ENCODE measurements at regions not wholly inside any gene's neighbourhood (a gene's known extent, or its start where the extent isn't known, plus 50 kb on each side); places are given as distances from the start of the nearest gene placed in this dataset.
"Not testable (repeated sequence)": the region's sequence is repeated elsewhere in the genome, so short reads cannot be mapped to it uniquely, and the experiment has no call there.

- H3K36me3 ChIP-seq (ENCODE audit: control insufficient read depth in 4 of 4, insufficient read depth in 4 of 4, low read length in 3 of 4); H3K9me3 ChIP-seq (ENCODE audit: control extremely low read depth in 1 of 5, control insufficient read depth in 4 of 5, insufficient read depth in 2 of 5, low read depth in 1 of 5, low read length in 4 of 5); DNase-seq; H3K4me1 ChIP-seq (ENCODE audit: control extremely low read depth in 1 of 4, control insufficient read depth in 4 of 4, insufficient read depth in 4 of 4, low read length in 3 of 4); H3K27ac ChIP-seq (ENCODE audit: insufficient read depth in 1 of 2, low read depth in 1 of 2, low read length in 2 of 2, poor library complexity in 1 of 2, severe bottlenecking in 2 of 2); POLR2A ChIA-PET; H3K4me3 ChIP-seq (ENCODE audit: control insufficient read depth in 1 of 7, extremely low read depth in 1 of 7, insufficient read depth in 4 of 7, low read depth in 2 of 7, low read length in 6 of 7); CTCF ChIA-PET; H3K27me3 ChIP-seq (replicated peaks in 2 of 5; ENCODE audit: control insufficient read depth in 4 of 5, insufficient read depth in 5 of 5, low read length in 4 of 5): not testable (repeated sequence)
- no CpG with 5 or more reads among the region's 1 CpG for WGBS (ENCODE audit: insufficient coverage)
These were observed 204.1 kb upstream of the PLGLB2 start for GRCh38 chr2:87543797-87544196.

- CTCF ChIA-PET; H3K36me3 ChIP-seq (ENCODE audit: control insufficient read depth in 4 of 4, insufficient read depth in 4 of 4, low read length in 3 of 4); H3K4me3 ChIP-seq (ENCODE audit: control insufficient read depth in 1 of 7, extremely low read depth in 1 of 7, insufficient read depth in 4 of 7, low read depth in 2 of 7, low read length in 6 of 7); H3K27me3 ChIP-seq (replicated peaks in 2 of 5; ENCODE audit: control insufficient read depth in 4 of 5, insufficient read depth in 5 of 5, low read length in 4 of 5); H3K4me1 ChIP-seq (ENCODE audit: control extremely low read depth in 1 of 4, control insufficient read depth in 4 of 4, insufficient read depth in 4 of 4, low read length in 3 of 4); H3K27ac ChIP-seq (ENCODE audit: insufficient read depth in 1 of 2, low read depth in 1 of 2, low read length in 2 of 2, poor library complexity in 1 of 2, severe bottlenecking in 2 of 2); DNase-seq; POLR2A ChIA-PET; H3K9me3 ChIP-seq (ENCODE audit: control extremely low read depth in 1 of 5, control insufficient read depth in 4 of 5, insufficient read depth in 2 of 5, low read depth in 1 of 5, low read length in 4 of 5): not testable (repeated sequence)
- no CpG with 5 or more reads among the region's 2 CpGs for WGBS (ENCODE audit: insufficient coverage)
These were observed 200.8 kb upstream of the PLGLB2 start for GRCh38 chr2:87547106-87547505.

GRCh38 chr2:87547966-87548365 is 199.9 kb upstream of the PLGLB2 start:
- H3K27me3 ChIP-seq (replicated peaks in 2 of 5; ENCODE audit: control insufficient read depth in 4 of 5, insufficient read depth in 5 of 5, low read length in 4 of 5); H3K4me1 ChIP-seq (ENCODE audit: control extremely low read depth in 1 of 4, control insufficient read depth in 4 of 4, insufficient read depth in 4 of 4, low read length in 3 of 4); DNase-seq; H3K36me3 ChIP-seq (ENCODE audit: control insufficient read depth in 4 of 4, insufficient read depth in 4 of 4, low read length in 3 of 4); CTCF ChIA-PET; H3K9me3 ChIP-seq (ENCODE audit: control extremely low read depth in 1 of 5, control insufficient read depth in 4 of 5, insufficient read depth in 2 of 5, low read depth in 1 of 5, low read length in 4 of 5); H3K4me3 ChIP-seq (ENCODE audit: control insufficient read depth in 1 of 7, extremely low read depth in 1 of 7, insufficient read depth in 4 of 7, low read depth in 2 of 7, low read length in 6 of 7); H3K27ac ChIP-seq (ENCODE audit: insufficient read depth in 1 of 2, low read depth in 1 of 2, low read length in 2 of 2, poor library complexity in 1 of 2, severe bottlenecking in 2 of 2); POLR2A ChIA-PET: not testable (repeated sequence)

GRCh38 chr2:87548681-87549536 is 199.0 kb upstream of the PLGLB2 start:
- H3K9me3 ChIP-seq (ENCODE audit: control extremely low read depth in 1 of 5, control insufficient read depth in 4 of 5, insufficient read depth in 2 of 5, low read depth in 1 of 5, low read length in 4 of 5); H3K27ac ChIP-seq (ENCODE audit: insufficient read depth in 1 of 2, low read depth in 1 of 2, low read length in 2 of 2, poor library complexity in 1 of 2, severe bottlenecking in 2 of 2): not testable (repeated sequence)

GRCh38 chr2:87549561-87550202 is 198.2 kb upstream of the PLGLB2 start:
- H3K27ac ChIP-seq (ENCODE audit: insufficient read depth in 1 of 2, low read depth in 1 of 2, low read length in 2 of 2, poor library complexity in 1 of 2, severe bottlenecking in 2 of 2); CTCF ChIA-PET; H3K4me3 ChIP-seq (ENCODE audit: control insufficient read depth in 1 of 7, extremely low read depth in 1 of 7, insufficient read depth in 4 of 7, low read depth in 2 of 7, low read length in 6 of 7); DNase-seq; POLR2A ChIA-PET; H3K27me3 ChIP-seq (replicated peaks in 2 of 5; ENCODE audit: control insufficient read depth in 4 of 5, insufficient read depth in 5 of 5, low read length in 4 of 5); H3K4me1 ChIP-seq (ENCODE audit: control extremely low read depth in 1 of 4, control insufficient read depth in 4 of 4, insufficient read depth in 4 of 4, low read length in 3 of 4); H3K9me3 ChIP-seq (ENCODE audit: control extremely low read depth in 1 of 5, control insufficient read depth in 4 of 5, insufficient read depth in 2 of 5, low read depth in 1 of 5, low read length in 4 of 5); H3K36me3 ChIP-seq (ENCODE audit: control insufficient read depth in 4 of 4, insufficient read depth in 4 of 4, low read length in 3 of 4): not testable (repeated sequence)

More at GRCh38 chr2:87548681-87549536, 199.0 kb upstream of the PLGLB2 start:
- H3K27me3 ChIP-seq (replicated peaks in 2 of 5; ENCODE audit: control insufficient read depth in 4 of 5, insufficient read depth in 5 of 5, low read length in 4 of 5); CTCF ChIA-PET; DNase-seq; H3K36me3 ChIP-seq (ENCODE audit: control insufficient read depth in 4 of 4, insufficient read depth in 4 of 4, low read length in 3 of 4); H3K4me1 ChIP-seq (ENCODE audit: control extremely low read depth in 1 of 4, control insufficient read depth in 4 of 4, insufficient read depth in 4 of 4, low read length in 3 of 4); H3K4me3 ChIP-seq (ENCODE audit: control insufficient read depth in 1 of 7, extremely low read depth in 1 of 7, insufficient read depth in 4 of 7, low read depth in 2 of 7, low read length in 6 of 7); POLR2A ChIA-PET: not testable (repeated sequence)
- WGBS (ENCODE audit: insufficient coverage) = no CpG with 5 or more reads among the region's 7 CpGs

- H3K4me1 ChIP-seq (ENCODE audit: control extremely low read depth in 1 of 4, control insufficient read depth in 4 of 4, insufficient read depth in 4 of 4, low read length in 3 of 4); H3K9me3 ChIP-seq (ENCODE audit: control extremely low read depth in 1 of 5, control insufficient read depth in 4 of 5, insufficient read depth in 2 of 5, low read depth in 1 of 5, low read length in 4 of 5); H3K27me3 ChIP-seq (replicated peaks in 2 of 5; ENCODE audit: control insufficient read depth in 4 of 5, insufficient read depth in 5 of 5, low read length in 4 of 5); DNase-seq; H3K27ac ChIP-seq (ENCODE audit: insufficient read depth in 1 of 2, low read depth in 1 of 2, low read length in 2 of 2, poor library complexity in 1 of 2, severe bottlenecking in 2 of 2); H3K4me3 ChIP-seq (ENCODE audit: control insufficient read depth in 1 of 7, extremely low read depth in 1 of 7, insufficient read depth in 4 of 7, low read depth in 2 of 7, low read length in 6 of 7); POLR2A ChIA-PET; CTCF ChIA-PET; H3K36me3 ChIP-seq (ENCODE audit: control insufficient read depth in 4 of 4, insufficient read depth in 4 of 4, low read length in 3 of 4): not testable (repeated sequence)
- WGBS (ENCODE audit: insufficient coverage) = no CpG with 5 or more reads among the region's 4 CpGs
These were observed 193.2 kb upstream of the PLGLB2 start for GRCh38 chr2:87554678-87555077.

GRCh38 chr2:87555082-87555481 is 192.8 kb upstream of the PLGLB2 start:
- POLR2A ChIA-PET; H3K9me3 ChIP-seq (ENCODE audit: control extremely low read depth in 1 of 5, control insufficient read depth in 4 of 5, insufficient read depth in 2 of 5, low read depth in 1 of 5, low read length in 4 of 5); H3K27me3 ChIP-seq (replicated peaks in 2 of 5; ENCODE audit: control insufficient read depth in 4 of 5, insufficient read depth in 5 of 5, low read length in 4 of 5); H3K4me3 ChIP-seq (ENCODE audit: control insufficient read depth in 1 of 7, extremely low read depth in 1 of 7, insufficient read depth in 4 of 7, low read depth in 2 of 7, low read length in 6 of 7); CTCF ChIA-PET; DNase-seq; H3K36me3 ChIP-seq (ENCODE audit: control insufficient read depth in 4 of 4, insufficient read depth in 4 of 4, low read length in 3 of 4); H3K4me1 ChIP-seq (ENCODE audit: control extremely low read depth in 1 of 4, control insufficient read depth in 4 of 4, insufficient read depth in 4 of 4, low read length in 3 of 4); H3K27ac ChIP-seq (ENCODE audit: insufficient read depth in 1 of 2, low read depth in 1 of 2, low read length in 2 of 2, poor library complexity in 1 of 2, severe bottlenecking in 2 of 2): not testable (repeated sequence)
- no CpG with 5 or more reads among the region's 4 CpGs for WGBS (ENCODE audit: insufficient coverage)
